ENCODE measurements at regions not wholly inside any gene's neighbourhood (a gene's known extent, or its start where the extent isn't known, plus 50 kb on each side); places are given as distances from the start of the nearest gene placed in this dataset.

DNA sequence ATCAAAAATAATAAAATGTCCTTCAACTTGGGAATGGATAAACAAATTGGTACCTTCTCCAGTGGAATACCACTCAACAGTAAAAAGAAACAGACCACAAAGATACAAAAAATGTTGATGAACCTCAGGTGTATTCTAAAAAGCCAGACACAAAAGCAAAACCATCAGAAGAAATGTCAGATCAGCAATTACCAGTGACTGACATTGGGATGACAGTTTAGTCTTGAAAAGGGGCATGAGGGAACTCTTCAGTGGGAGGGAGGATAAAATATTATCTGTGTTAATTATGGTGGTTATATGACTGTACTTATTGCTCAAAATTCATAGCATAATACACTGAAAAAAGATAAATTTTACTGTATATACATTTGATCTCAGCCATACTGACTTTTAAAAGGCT is 473.0 kb downstream of the TMX3 start:
- TF ChIP-seq EP300 (IDR thresholded peaks at IDR 0.05): no peak
- TF ChIP-seq, protein P1, sequence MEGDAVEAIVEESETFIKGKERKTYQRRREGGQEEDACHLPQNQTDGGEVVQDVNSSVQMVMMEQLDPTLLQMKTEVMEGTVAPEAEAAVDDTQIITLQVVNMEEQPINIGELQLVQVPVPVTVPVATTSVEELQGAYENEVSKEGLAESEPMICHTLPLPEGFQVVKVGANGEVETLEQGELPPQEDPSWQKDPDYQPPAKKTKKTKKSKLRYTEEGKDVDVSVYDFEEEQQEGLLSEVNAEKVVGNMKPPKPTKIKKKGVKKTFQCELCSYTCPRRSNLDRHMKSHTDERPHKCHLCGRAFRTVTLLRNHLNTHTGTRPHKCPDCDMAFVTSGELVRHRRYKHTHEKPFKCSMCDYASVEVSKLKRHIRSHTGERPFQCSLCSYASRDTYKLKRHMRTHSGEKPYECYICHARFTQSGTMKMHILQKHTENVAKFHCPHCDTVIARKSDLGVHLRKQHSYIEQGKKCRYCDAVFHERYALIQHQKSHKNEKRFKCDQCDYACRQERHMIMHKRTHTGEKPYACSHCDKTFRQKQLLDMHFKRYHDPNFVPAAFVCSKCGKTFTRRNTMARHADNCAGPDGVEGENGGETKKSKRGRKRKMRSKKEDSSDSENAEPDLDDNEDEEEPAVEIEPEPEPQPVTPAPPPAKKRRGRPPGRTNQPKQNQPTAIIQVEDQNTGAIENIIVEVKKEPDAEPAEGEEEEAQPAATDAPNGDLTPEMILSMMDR (IDR thresholded peaks at IDR 0.05): no peak
- TF ChIP-seq POLR2A (IDR thresholded peaks at IDR 0.05): no peak

Measured in ovary (tissue), 3 donors.